LNCaP clone FGC (cell line): ENCODE measurements at regions not wholly inside any gene's neighbourhood (a gene's known extent, or its start where the extent isn't known, plus 50 kb on each side); places are given as distances from the start of the nearest gene placed in this dataset.
"Not testable (repeated sequence)": the region's sequence is repeated elsewhere in the genome, so short reads cannot be mapped to it uniquely, and the experiment has no call there.

Source experiments
- DNase-seq: peaks from one replicate; pipeline ENCODE4 v3.0.0-alpha.2; 2011; ENCODE audit warnings: low read depth
- H3K4me3 ChIP-seq: 2 replicates; pipeline ENCODE4 v1.5.1; 2011; ENCODE audit warnings: mild to moderate bottlenecking, low read depth, low read length, control low read depth
- TF ChIP-seq, protein P1 (sequence below): IDR thresholded peaks from 2 replicates; pipeline ENCODE4 v1.5.1; 2012; ENCODE audit warnings: mild to moderate bottlenecking; ENCODE audit not compliant: control insufficient read depth, insufficient read depth; ENCODE audit errors: extremely low read depth

DNA sequence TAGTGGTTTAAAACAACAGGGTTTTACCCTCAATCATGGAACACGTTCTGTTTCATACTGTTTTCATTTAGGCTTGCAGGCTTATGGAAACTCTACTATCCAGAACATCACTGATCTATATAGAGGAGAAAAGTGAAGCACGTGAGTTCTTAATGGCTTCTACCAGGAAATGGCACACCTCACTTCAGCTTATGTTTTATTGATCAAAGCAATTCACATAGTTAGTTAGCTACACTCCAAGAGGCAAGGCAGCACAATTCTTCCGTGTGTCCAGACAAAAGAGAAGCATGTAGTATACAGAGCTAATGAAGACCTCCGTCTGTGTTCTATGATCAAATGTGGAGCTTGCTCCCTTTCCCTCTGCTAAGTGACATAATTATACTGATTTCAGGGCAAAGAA is 353.3 kb upstream of the CD180 start:
- no peak overlapping the region for H3K4me3 ChIP-seq
- TF ChIP-seq, protein P1, sequence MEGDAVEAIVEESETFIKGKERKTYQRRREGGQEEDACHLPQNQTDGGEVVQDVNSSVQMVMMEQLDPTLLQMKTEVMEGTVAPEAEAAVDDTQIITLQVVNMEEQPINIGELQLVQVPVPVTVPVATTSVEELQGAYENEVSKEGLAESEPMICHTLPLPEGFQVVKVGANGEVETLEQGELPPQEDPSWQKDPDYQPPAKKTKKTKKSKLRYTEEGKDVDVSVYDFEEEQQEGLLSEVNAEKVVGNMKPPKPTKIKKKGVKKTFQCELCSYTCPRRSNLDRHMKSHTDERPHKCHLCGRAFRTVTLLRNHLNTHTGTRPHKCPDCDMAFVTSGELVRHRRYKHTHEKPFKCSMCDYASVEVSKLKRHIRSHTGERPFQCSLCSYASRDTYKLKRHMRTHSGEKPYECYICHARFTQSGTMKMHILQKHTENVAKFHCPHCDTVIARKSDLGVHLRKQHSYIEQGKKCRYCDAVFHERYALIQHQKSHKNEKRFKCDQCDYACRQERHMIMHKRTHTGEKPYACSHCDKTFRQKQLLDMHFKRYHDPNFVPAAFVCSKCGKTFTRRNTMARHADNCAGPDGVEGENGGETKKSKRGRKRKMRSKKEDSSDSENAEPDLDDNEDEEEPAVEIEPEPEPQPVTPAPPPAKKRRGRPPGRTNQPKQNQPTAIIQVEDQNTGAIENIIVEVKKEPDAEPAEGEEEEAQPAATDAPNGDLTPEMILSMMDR = no peak
- DNase-seq = no peak

DNA sequence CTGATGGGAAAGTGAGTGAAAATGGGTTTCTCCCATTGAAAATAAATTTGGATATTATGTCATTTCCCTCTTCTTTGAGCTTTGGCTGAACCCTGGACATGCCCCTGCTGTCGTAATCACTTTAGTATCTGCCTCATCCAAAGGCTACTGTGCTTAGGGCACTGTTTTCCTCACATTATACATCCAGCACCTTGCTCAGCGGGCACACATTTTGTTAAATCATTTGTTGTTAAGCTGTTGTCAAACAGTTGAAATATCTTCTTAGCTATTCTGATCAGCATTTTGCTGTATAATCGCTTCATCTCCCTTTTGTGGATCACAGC is 352.7 kb upstream of the CD180 start:
- H3K4me3 ChIP-seq = no peak overlapping the region
- DNase-seq = no peak
- TF ChIP-seq, protein P1 = no peak

DNA sequence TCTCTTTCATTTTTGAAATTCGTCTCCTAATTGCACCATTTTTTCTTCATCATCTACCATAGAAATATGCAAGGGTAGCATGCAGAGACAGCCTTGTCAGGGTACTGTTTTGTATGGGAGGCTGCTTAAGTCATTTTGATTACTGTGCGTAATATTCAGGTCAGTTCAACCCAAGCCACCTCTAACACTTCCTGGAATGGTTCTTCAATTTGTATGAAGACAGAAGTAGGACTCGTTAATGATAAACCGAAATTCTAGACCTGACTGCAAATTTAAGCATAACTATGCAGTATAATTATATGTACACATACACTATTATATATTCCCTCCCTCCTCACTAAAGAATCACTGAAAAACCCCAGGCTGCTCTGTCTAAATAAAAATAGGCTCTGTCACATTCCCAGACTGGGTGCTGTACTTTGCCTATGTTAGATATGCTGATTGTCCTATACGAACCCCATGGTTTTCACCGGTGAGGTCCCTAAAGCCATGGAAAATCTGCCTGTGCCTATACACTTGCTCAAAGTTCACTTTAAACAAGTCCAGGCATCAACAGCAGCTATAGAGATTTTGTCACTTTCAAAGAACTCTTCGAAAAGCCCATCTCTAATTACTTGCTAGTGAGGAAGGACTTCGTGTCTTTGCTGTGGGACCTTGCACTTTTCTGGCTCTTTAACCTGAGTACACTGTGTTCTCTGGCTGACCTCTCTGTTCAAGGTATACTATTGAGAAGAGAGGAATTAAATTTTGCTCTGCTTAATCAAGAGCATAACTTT is 352.1 kb upstream of the CD180 start:
- H3K4me3 ChIP-seq = no peak overlapping the region
- no peak for DNase-seq
- TF ChIP-seq, protein P1 = no peak

DNA sequence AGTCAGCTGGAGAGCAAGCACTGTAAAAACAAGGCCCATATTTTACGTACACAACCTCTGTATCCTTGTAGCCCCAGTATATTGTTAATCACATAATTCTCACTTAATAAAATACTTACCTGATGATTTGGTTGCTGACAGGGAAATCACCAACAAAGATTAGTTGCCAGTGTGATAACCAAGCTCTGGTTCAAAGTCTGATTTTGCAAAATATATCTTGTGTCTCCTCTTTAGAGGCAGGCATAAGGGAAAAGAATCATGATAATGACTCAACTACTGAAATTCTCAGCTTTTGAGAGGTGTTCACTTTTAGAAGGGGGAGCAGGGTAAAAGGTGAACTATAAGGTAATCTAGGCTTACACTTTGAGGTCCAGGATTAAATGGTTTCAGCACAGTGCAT is 351.1 kb upstream of the CD180 start:
- TF ChIP-seq, protein P1 = no peak
- DNase-seq = no peak
- H3K4me3 ChIP-seq = no peak overlapping the region

DNA sequence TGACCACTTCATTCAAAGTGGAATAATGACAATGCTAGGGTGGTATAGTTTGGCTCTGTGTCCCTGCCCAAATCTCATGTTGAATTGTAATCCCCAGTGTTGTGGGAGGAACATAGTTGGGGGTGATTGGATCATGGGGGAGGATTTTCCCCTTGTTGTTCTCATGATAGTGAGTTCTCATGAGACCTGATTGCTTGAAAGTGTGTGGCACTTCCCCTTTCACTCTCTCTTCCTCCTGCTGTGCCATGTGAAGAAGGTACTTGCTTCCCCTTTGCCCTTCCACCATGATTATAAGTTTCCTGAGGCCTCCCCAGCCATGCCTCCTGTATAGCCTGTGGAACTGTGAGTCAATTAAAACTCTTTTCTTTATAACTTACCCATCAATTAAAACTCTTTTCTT is 348.3 kb upstream of the CD180 start:
- H3K4me3 ChIP-seq, DNase-seq: not testable (repeated sequence)

DNA sequence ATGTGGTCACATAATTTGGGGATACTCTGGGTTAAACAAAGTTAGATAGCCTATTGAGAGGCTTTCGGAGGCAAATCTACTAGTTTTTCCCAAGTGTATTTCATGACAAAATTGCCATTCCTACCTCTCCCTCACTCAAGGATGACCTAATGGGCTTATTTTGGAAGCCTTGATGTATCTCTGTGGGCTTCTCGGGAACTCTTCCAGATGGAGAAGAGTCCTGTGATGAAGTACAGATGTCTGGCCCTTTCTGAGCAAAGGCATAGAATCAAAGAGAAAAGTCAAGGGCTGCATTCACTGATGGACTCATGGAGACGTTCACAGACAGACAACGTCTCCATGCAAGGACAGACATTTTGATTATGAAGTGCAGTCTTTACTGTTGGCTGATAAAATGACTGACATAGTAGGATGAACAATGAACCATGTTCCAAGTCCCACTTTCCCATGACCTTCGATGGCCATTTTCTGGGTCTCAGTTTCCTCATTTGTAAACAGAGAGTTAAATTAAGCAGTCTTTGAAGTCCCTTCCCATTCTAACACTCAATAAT is 347.2 kb upstream of the CD180 start:
- H3K4me3 ChIP-seq = no peak overlapping the region
- DNase-seq = no peak
- TF ChIP-seq, protein P1 = no peak

DNA sequence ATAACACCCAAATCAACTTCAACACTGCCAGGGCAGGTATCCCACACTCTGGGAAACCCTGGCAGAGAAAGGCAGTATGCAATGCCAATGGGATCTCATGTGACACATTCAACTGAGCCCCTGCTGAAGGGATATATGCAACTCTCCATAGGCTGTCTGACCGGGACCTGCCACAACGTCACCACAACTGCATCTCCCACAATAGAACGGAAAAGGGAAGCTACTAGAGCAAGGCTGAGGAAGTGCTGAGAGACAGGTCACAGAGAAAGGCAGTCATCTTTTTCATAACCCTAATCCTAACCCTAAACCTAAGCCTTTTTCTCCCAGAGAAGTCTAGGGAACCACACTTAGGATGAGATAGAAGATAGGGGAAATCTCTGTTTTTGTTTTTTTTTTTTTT is 345.9 kb upstream of the CD180 start:
- DNase-seq = no peak
- H3K4me3 ChIP-seq = no peak overlapping the region
- TF ChIP-seq, protein P1 = no peak
